A549 (cell line): ENCODE measurements at regions not wholly inside any gene's neighbourhood (a gene's known extent, or its start where the extent isn't known, plus 50 kb on each side); places are given as distances from the start of the nearest gene placed in this dataset.

ENCODE experiments used
- ESRRA ChIP-seq: fragments of 150-350 bp; IDR thresholded peaks from 2 replicates; pipeline ENCODE4 v1.6.1; 2014; ENCODE audit warnings: mild to moderate bottlenecking, low read length, borderline replicate concordance
- GATA3 ChIP-seq: IDR thresholded peaks from 2 replicates; pipeline ENCODE4 v1.6.1; 2012; ENCODE audit warnings: borderline replicate concordance
- HOXA7 ChIP-seq: fragments of 250-450 bp; sonication (Bioruptor Pico); IDR thresholded peaks from 2 replicates; pipeline ENCODE4 v1.5.0; 2020; ENCODE audit warnings: mild to moderate bottlenecking, moderate library complexity
- JUNB ChIP-seq: fragments of >200 bp; sonication (Bioruptor Twin); formaldehyde crosslinking; IDR thresholded peaks from 2 replicates; pipeline ENCODE4 v1.6.1; 2016
- SMC3 ChIP-seq: fragments of >200 bp; sonication (Bioruptor Twin); formaldehyde crosslinking; IDR thresholded peaks from 3 replicates; pipeline ENCODE4 v1.6.1; 2018; ENCODE audit warnings: inconsistent platforms
- TF ChIP-seq, protein P1 (sequence below): fragments of 150-350 bp; IDR thresholded peaks from 2 replicates; pipeline ENCODE4 v1.6.1; 2014; ENCODE audit warnings: low read depth, mild to moderate bottlenecking, low read length
- TF ChIP-seq, protein P2 (sequence below): fragments of >200 bp; sonication (Bioruptor Twin); formaldehyde crosslinking; IDR thresholded peaks from 3 replicates; pipeline ENCODE4 v1.5.1; 2016

DNA sequence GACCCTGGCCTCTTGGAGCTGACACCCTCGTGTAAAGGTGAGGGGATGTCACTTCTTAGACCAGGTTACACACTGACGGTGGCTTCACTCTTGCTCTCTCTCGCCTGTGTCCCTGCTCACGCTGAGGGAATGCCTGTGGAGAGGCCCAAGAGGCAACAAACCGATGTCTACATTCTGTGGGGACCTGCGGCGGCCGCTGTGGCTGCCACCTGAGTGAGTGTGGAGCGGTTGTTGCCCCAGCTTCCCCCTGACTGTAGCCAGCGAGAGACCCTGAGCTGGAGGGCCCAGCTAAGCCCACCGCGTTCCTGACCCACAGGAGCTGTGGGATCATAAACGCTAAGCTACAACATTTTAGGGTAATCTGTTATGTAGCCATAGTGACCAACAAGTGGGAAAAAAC lies 55.7 kb upstream of the ASAP2 start:
- TF ChIP-seq GATA3 = no peak
- TF ChIP-seq JUNB = no peak
- TF ChIP-seq HOXA7 (CRISPR knock-in tag) = no peak
- TF ChIP-seq SMC3 = no peak
- TF ChIP-seq, protein P1, sequence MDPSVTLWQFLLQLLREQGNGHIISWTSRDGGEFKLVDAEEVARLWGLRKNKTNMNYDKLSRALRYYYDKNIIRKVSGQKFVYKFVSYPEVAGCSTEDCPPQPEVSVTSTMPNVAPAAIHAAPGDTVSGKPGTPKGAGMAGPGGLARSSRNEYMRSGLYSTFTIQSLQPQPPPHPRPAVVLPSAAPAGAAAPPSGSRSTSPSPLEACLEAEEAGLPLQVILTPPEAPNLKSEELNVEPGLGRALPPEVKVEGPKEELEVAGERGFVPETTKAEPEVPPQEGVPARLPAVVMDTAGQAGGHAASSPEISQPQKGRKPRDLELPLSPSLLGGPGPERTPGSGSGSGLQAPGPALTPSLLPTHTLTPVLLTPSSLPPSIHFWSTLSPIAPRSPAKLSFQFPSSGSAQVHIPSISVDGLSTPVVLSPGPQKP = no peak
- TF ChIP-seq, protein P2, sequence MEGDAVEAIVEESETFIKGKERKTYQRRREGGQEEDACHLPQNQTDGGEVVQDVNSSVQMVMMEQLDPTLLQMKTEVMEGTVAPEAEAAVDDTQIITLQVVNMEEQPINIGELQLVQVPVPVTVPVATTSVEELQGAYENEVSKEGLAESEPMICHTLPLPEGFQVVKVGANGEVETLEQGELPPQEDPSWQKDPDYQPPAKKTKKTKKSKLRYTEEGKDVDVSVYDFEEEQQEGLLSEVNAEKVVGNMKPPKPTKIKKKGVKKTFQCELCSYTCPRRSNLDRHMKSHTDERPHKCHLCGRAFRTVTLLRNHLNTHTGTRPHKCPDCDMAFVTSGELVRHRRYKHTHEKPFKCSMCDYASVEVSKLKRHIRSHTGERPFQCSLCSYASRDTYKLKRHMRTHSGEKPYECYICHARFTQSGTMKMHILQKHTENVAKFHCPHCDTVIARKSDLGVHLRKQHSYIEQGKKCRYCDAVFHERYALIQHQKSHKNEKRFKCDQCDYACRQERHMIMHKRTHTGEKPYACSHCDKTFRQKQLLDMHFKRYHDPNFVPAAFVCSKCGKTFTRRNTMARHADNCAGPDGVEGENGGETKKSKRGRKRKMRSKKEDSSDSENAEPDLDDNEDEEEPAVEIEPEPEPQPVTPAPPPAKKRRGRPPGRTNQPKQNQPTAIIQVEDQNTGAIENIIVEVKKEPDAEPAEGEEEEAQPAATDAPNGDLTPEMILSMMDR = no peak
- no peak for TF ChIP-seq ESRRA
